GM23338 (cell line): ENCODE measurements at regions not wholly inside any gene's neighbourhood (a gene's known extent, or its start where the extent isn't known, plus 50 kb on each side); places are given as distances from the start of the nearest gene placed in this dataset.

Experiments used
- ATAC-seq: fragments of 200-7000 bp; cut with Tn5 transposase; 3 replicates; pipeline ENCODE4 v1.9.1; 2020
- DNase-seq: peaks from one replicate; pipeline ENCODE4 v3.0.0-alpha.2; 2015; ENCODE audit warnings: low spot score
- H2AFZ ChIP-seq: fragments of 200-600 bp; sonication (generic); 2 replicates; pipeline ENCODE4 v1.8.0; 2016; ENCODE audit warnings: antibody characterized with exemption, mild to moderate bottlenecking, moderate library complexity
- H3F3A ChIP-seq: fragments of 200-600 bp; sonication (generic); replicated peaks from 2 replicates; pipeline ENCODE4 v1.8.0; 2017; ENCODE audit warnings: antibody characterized with exemption, mixed run types, low read depth
- H3K27ac ChIP-seq: fragments of 200-600 bp; sonication (generic); 2 replicates; pipeline ENCODE4 v1.6.1; 2016; ENCODE audit warnings: low read depth
- H3K27me3 ChIP-seq: fragments of 200-600 bp; sonication (generic); 2 replicates; pipeline ENCODE4 v1.8.0; 2016; ENCODE audit warnings: mild to moderate bottlenecking, mixed run types, moderate library complexity; ENCODE audit not compliant: insufficient read depth
- H3K36me3 ChIP-seq: fragments of 200-600 bp; sonication (generic); 2 replicates; pipeline ENCODE4 v1.8.0; 2016; ENCODE audit warnings: mild to moderate bottlenecking; ENCODE audit not compliant: insufficient read depth
- H3K4me1 ChIP-seq: fragments of 200-600 bp; sonication (generic); 2 replicates; pipeline ENCODE4 v1.8.0; 2016; ENCODE audit warnings: mild to moderate bottlenecking, moderate library complexity; ENCODE audit not compliant: insufficient read depth
- H3K4me2 ChIP-seq: fragments of 200-600 bp; sonication (generic); 2 replicates; pipeline ENCODE4 v1.7.1; 2017; ENCODE audit warnings: mixed run types
- H3K4me3 ChIP-seq: fragments of 200-600 bp; sonication (generic); 2 replicates; pipeline ENCODE4 v1.6.1; 2016; ENCODE audit warnings: mixed run types
- H3K79me2 ChIP-seq: fragments of 200-600 bp; sonication (generic); replicated peaks from 2 replicates; pipeline ENCODE4 v1.8.0; 2017; ENCODE audit warnings: mild to moderate bottlenecking; ENCODE audit not compliant: insufficient read depth
- H3K9me2 ChIP-seq: fragments of 200-600 bp; sonication (generic); 2 replicates; pipeline ENCODE4 v1.8.0; 2017; ENCODE audit not compliant: insufficient read depth
- H4K20me1 ChIP-seq: fragments of 200-600 bp; sonication (generic); replicated peaks from 2 replicates; pipeline ENCODE4 v1.8.0; 2017; ENCODE audit warnings: mild to moderate bottlenecking; ENCODE audit not compliant: insufficient read depth
- H3K27ac Mint-ChIP-seq: 2 replicates; pipeline ENCODE4 v1.8.0; 2020; ENCODE audit warnings: inconsistent platforms, mild to moderate bottlenecking, moderate library complexity, mixed read lengths
- H3K27me3 Mint-ChIP-seq: 3 replicates; pipeline ENCODE4 v1.8.0; 2022; ENCODE audit warnings: low read depth, mild to moderate bottlenecking, moderate library complexity, mixed read lengths, inconsistent platforms; ENCODE audit not compliant: insufficient read depth, poor library complexity
- H3K36me3 Mint-ChIP-seq: 3 replicates; pipeline ENCODE4 v1.8.0; 2021; ENCODE audit warnings: low read depth, mild to moderate bottlenecking, inconsistent platforms, moderate library complexity, mixed read lengths
- H3K4me1 Mint-ChIP-seq: 3 replicates; pipeline ENCODE4 v1.8.0; 2020; ENCODE audit warnings: mild to moderate bottlenecking, inconsistent platforms, mixed read lengths
- H3K4me3 Mint-ChIP-seq: 3 replicates; pipeline ENCODE4 v1.8.0; 2021; ENCODE audit warnings: moderate library complexity, mild to moderate bottlenecking, inconsistent platforms, mixed read lengths
- H3K9me3 Mint-ChIP-seq: 3 replicates; pipeline ENCODE4 v1.8.0; 2020; ENCODE audit warnings: moderate library complexity, mild to moderate bottlenecking, inconsistent platforms, mixed read lengths
- CREB1 ChIP-seq: fragments of 250-450 bp; sonication (Bioruptor Pico); IDR thresholded peaks from 2 replicates; pipeline ENCODE4 v1.5.0; 2020; ENCODE audit warnings: low read depth, mild to moderate bottlenecking, moderate library complexity
- EZH2 ChIP-seq: fragments of 200-600 bp; sonication (generic); IDR thresholded peaks from one replicate; pipeline ENCODE4 v1.8.0; 2017; ENCODE audit warnings: antibody characterized with exemption, mild to moderate bottlenecking, low read depth; ENCODE audit not compliant: unreplicated experiment
- JUNB ChIP-seq: IDR thresholded peaks from one replicate; pipeline ENCODE4 v1.6.1; 2016; ENCODE audit warnings: antibody characterized with exemption; ENCODE audit not compliant: unreplicated experiment
- NANOG ChIP-seq: IDR thresholded peaks from 2 replicates; pipeline ENCODE4 v1.6.1; 2016; ENCODE audit warnings: antibody characterized with exemption, borderline replicate concordance
- POLR2AphosphoS5 ChIP-seq: IDR thresholded peaks from 2 replicates; pipeline ENCODE4 v1.6.1; 2016; ENCODE audit warnings: antibody characterized with exemption, low read depth
- STAT1 ChIP-seq: IDR thresholded peaks from one replicate; pipeline ENCODE4 v1.6.1; 2016; ENCODE audit warnings: antibody characterized with exemption; ENCODE audit not compliant: unreplicated experiment
- ZNF114 ChIP-seq: fragments of 250-450 bp; sonication (Bioruptor Pico); IDR thresholded peaks from 2 replicates; pipeline ENCODE4 v1.5.0; 2020; ENCODE audit warnings: mild to moderate bottlenecking, moderate library complexity
- ZNF462 ChIP-seq: fragments of 250-450 bp; sonication (Bioruptor Pico); IDR thresholded peaks from 2 replicates; pipeline ENCODE4 v1.5.0; 2020; ENCODE audit warnings: mild to moderate bottlenecking, moderate library complexity

GRCh38 chr12:30202521-30203254, 418.9 kb upstream of the TMTC1 start (continued):
- TF ChIP-seq ZNF462 (CRISPR knock-in tag): no peak
- no peak for TF ChIP-seq POLR2AphosphoS5
- no peak for TF ChIP-seq ZNF114 (CRISPR knock-in tag)

- ATAC-seq (peak; percentile 78), DNase-seq (peak; percentile 43)
- Mint-ChIP-seq H3K27me3 (peaks cover 18% of the 10 kb centered on the region), H3K27ac (no peak overlapping the region), H3K4me3 (peak overlapping the region; percentile 80), H3K9me3 (no peaks in the 10 kb centered on the region), H3K4me1 (peaks cover 20% of the 10 kb centered on the region), H3K36me3 (no peaks in the 10 kb centered on the region)
- H3K27ac ChIP-seq: no peak overlapping the region
- H3K36me3 ChIP-seq: no peaks in the 10 kb centered on the region
- no peaks in the 10 kb centered on the region for H4K20me1 ChIP-seq
- H3K4me2 ChIP-seq: peak overlapping the region; percentile 71
- no peaks in the 10 kb centered on the region for H3F3A ChIP-seq
- no peaks in the 10 kb centered on the region for H3K79me2 ChIP-seq
- H3K4me3 ChIP-seq: peak overlapping the region; percentile 50
- H3K9me2 ChIP-seq: no peaks in the 10 kb centered on the region
- peak overlapping the region; percentile 78; the same call in 1 of the 2 replicates for H2AFZ ChIP-seq
- peaks cover 34% of the 10 kb centered on the region for H3K27me3 ChIP-seq
- H3K4me1 ChIP-seq: no peaks in the 10 kb centered on the region
- TF ChIP-seq POLR2AphosphoS5 (no peak), JUNB (no peak), CREB1 (CRISPR knock-in tag) (no peak), STAT1 (no peak), EZH2 (no peak), ZNF462 (CRISPR knock-in tag) (no peak), NANOG (no peak)
These were observed 417.8 kb upstream of the TMTC1 start for GRCh38 chr12:30201301-30202160.
